GM12892 (cell line): ENCODE measurements at regions not wholly inside any gene's neighbourhood (a gene's known extent, or its start where the extent isn't known, plus 50 kb on each side); places are given as distances from the start of the nearest gene placed in this dataset.

Experiments
- POLR2A ChIP-seq: IDR thresholded peaks from 2 replicates; pipeline ENCODE4 v1.6.1; 2011; ENCODE audit warnings: low read depth, low read length, control low read depth
- POLR2AphosphoS5 ChIP-seq: IDR thresholded peaks from 2 replicates; pipeline ENCODE4 v1.6.1; 2011; ENCODE audit warnings: low read depth, low read length, control low read depth
- TAF1 ChIP-seq: IDR thresholded peaks from 2 replicates; pipeline ENCODE4 v1.6.1; 2011; ENCODE audit warnings: low read depth, mild to moderate bottlenecking, control low read depth, low read length, borderline replicate concordance

- TF ChIP-seq POLR2AphosphoS5 (no peak), TAF1 (no peak), POLR2A (no peak)
These were observed 355.8 kb upstream of the NR5A2 start for GRCh38 chr1:199671684-199672083.
